Loucy (cell line): ENCODE measurements at regions not wholly inside any gene's neighbourhood (a gene's known extent, or its start where the extent isn't known, plus 50 kb on each side); places are given as distances from the start of the nearest gene placed in this dataset.

ENCODE experiments used
- CTCF ChIP-seq: fragments of 200-600 bp; sonication (generic); conservative IDR thresholded peaks from 2 replicates; pipeline ENCODE4 v1.5.1; 2014; ENCODE audit warnings: mild to moderate bottlenecking, antibody characterized with exemption, low read length
- EZH2phosphoT487 ChIP-seq: fragments of 200-600 bp; IDR thresholded peaks from 2 replicates; pipeline ENCODE4 v1.6.1; 2018; ENCODE audit warnings: antibody characterized with exemption, mild to moderate bottlenecking, moderate library complexity, borderline replicate concordance

- TF ChIP-seq CTCF (peak; percentile 49), EZH2phosphoT487 (no peak)
Observed at GRCh38 chr7:106520962-106521514, 139.9 kb downstream of the CCDC71L start.
